ENCODE measurements at regions not wholly inside any gene's neighbourhood (a gene's known extent, or its start where the extent isn't known, plus 50 kb on each side); places are given as distances from the start of the nearest gene placed in this dataset.

- no peak for TF ChIP-seq POLR2A (IDR thresholded peaks at IDR 0.05; ENCODE audit: low read length)
- TF ChIP-seq GATA1 (IDR thresholded peaks at IDR 0.05; ENCODE audit: low read depth, low read length), result no peak
- no peak for DNase-seq
These were observed 359.8 kb downstream of the EPM2A start for GRCh38 chr6:145375502-145375901.

- TF ChIP-seq POLR2A (IDR thresholded peaks at IDR 0.05; ENCODE audit: low read length), result no peak
- TF ChIP-seq GATA1 (IDR thresholded peaks at IDR 0.05; ENCODE audit: low read depth, low read length), result no peak
- no peak for DNase-seq
These were observed 355.1 kb downstream of the EPM2A start for GRCh38 chr6:145380186-145380585.

- DNase-seq, result no peak
These were observed 353.4 kb downstream of the EPM2A start for GRCh38 chr6:145381941-145382340.

GRCh38 chr6:145383428-145383827 is 351.9 kb downstream of the EPM2A start:
- DNase-seq, result no peak
- TF ChIP-seq GATA1 (IDR thresholded peaks at IDR 0.05; ENCODE audit: low read depth, low read length) (no peak), POLR2A (IDR thresholded peaks at IDR 0.05; ENCODE audit: low read length) (no peak)

More at GRCh38 chr6:145381941-145382340, 353.4 kb downstream of the EPM2A start:
- TF ChIP-seq POLR2A (IDR thresholded peaks at IDR 0.05; ENCODE audit: low read length) (no peak), GATA1 (IDR thresholded peaks at IDR 0.05; ENCODE audit: low read depth, low read length) (no peak)

GRCh38 chr6:145384503-145384902 is 350.8 kb downstream of the EPM2A start:
- no peak for TF ChIP-seq POLR2A (IDR thresholded peaks at IDR 0.05; ENCODE audit: low read length)
- DNase-seq, result no peak

- TF ChIP-seq GATA1 (IDR thresholded peaks at IDR 0.05; ENCODE audit: low read depth, low read length) (no peak), POLR2A (IDR thresholded peaks at IDR 0.05; ENCODE audit: low read length) (no peak)
These were observed 338.8 kb downstream of the EPM2A start for GRCh38 chr6:145396499-145396898.

GRCh38 chr6:145400508-145400907 is 334.8 kb downstream of the EPM2A start:
- TF ChIP-seq POLR2A (IDR thresholded peaks at IDR 0.05; ENCODE audit: low read length) (no peak), GATA1 (IDR thresholded peaks at IDR 0.05; ENCODE audit: low read depth, low read length) (no peak)
- DNase-seq, result no peak

More at GRCh38 chr6:145396499-145396898, 338.8 kb downstream of the EPM2A start:
- no peak for DNase-seq

GRCh38 chr6:145405006-145405551 is 330.2 kb downstream of the EPM2A start:
- TF ChIP-seq POLR2A (IDR thresholded peaks at IDR 0.05; ENCODE audit: low read length) (no peak), GATA1 (IDR thresholded peaks at IDR 0.05; ENCODE audit: low read depth, low read length) (no peak)
- no peak for DNase-seq

- TF ChIP-seq POLR2A (IDR thresholded peaks at IDR 0.05; ENCODE audit: low read length), result no peak
- TF ChIP-seq GATA1 (IDR thresholded peaks at IDR 0.05; ENCODE audit: low read depth, low read length), result no peak
- no peak for DNase-seq
These were observed 328.5 kb downstream of the EPM2A start for GRCh38 chr6:145406783-145407182.

- no peak for DNase-seq
- TF ChIP-seq GATA1 (IDR thresholded peaks at IDR 0.05; ENCODE audit: low read depth, low read length) (no peak), POLR2A (IDR thresholded peaks at IDR 0.05; ENCODE audit: low read length) (no peak)
These were observed 319.7 kb downstream of the EPM2A start for GRCh38 chr6:145415616-145416015.

GRCh38 chr6:145420599-145420998 is 314.7 kb downstream of the EPM2A start:
- no peak for DNase-seq
- no peak for TF ChIP-seq POLR2A (IDR thresholded peaks at IDR 0.05; ENCODE audit: low read length)
- no peak for TF ChIP-seq GATA1 (IDR thresholded peaks at IDR 0.05; ENCODE audit: low read depth, low read length)

GRCh38 chr6:145423936-145424335 is 311.4 kb downstream of the EPM2A start:
- DNase-seq, result no peak
- TF ChIP-seq POLR2A (IDR thresholded peaks at IDR 0.05; ENCODE audit: low read length), result no peak
- no peak for TF ChIP-seq GATA1 (IDR thresholded peaks at IDR 0.05; ENCODE audit: low read depth, low read length)

- TF ChIP-seq GATA1 (IDR thresholded peaks at IDR 0.05; ENCODE audit: low read depth, low read length), result no peak
- no peak for TF ChIP-seq POLR2A (IDR thresholded peaks at IDR 0.05; ENCODE audit: low read length)
- DNase-seq, result no peak
These were observed 308.1 kb downstream of the EPM2A start for GRCh38 chr6:145427232-145427631.

GRCh38 chr6:145428706-145429105 is 306.6 kb downstream of the EPM2A start:
- TF ChIP-seq POLR2A (IDR thresholded peaks at IDR 0.05; ENCODE audit: low read length) (no peak), GATA1 (IDR thresholded peaks at IDR 0.05; ENCODE audit: low read depth, low read length) (no peak)
- DNase-seq, result no peak

- TF ChIP-seq GATA1 (IDR thresholded peaks at IDR 0.05; ENCODE audit: low read depth, low read length) (no peak), POLR2A (IDR thresholded peaks at IDR 0.05; ENCODE audit: low read length) (no peak)
- no peak for DNase-seq
These were observed 293.2 kb downstream of the EPM2A start for GRCh38 chr6:145442110-145442509.

GRCh38 chr6:145445674-145446073 is 289.6 kb downstream of the EPM2A start:
- TF ChIP-seq POLR2A (IDR thresholded peaks at IDR 0.05; ENCODE audit: low read length) (no peak), GATA1 (IDR thresholded peaks at IDR 0.05; ENCODE audit: low read depth, low read length) (no peak)

More at GRCh38 chr6:145445674-145446073, 289.6 kb downstream of the EPM2A start:
- no peak for DNase-seq
